Endothelial cell of umbilical vein (primary cell): ENCODE measurements at regions not wholly inside any gene's neighbourhood (a gene's known extent, or its start where the extent isn't known, plus 50 kb on each side); places are given as distances from the start of the nearest gene placed in this dataset.

Source experiments
- BruUV-seq: library from RNA; stranded (reverse); fragments of 400-500 nt; replicated peaks from 2 replicates; lab custom pipeline; 2021; lab: Mats Ljungman, UMichigan
- CTCF ChIA-PET: fragments of 300-600, 350-600 bp; sonication (Branson Sonifier 250); formaldehyde crosslinking; loops from one replicate; lab custom pipeline; 2021; ENCODE audit warnings: antibody characterized with exemption, inconsistent platforms; lab: Charles Lee
- POLR2A ChIA-PET: fragments of 300-600, 350-600 bp; sonication (Branson Sonifier 250); formaldehyde crosslinking; loops from one replicate; lab custom pipeline; 2021; ENCODE audit warnings: antibody characterized with exemption, inconsistent platforms; lab: Charles Lee
- DNase-seq: peaks from one replicate; pipeline ENCODE4 v3.0.0-alpha.2; 2011; ENCODE audit warnings: low read depth, low spot score
- FAIRE-seq: peaks from 2 replicates; lab custom pipeline; 2011; peaks lifted over from hg19 to GRCh38; lab: Jason Lieb, UNC
- H2AFZ ChIP-seq: 2 replicates; pipeline ENCODE4 v1.6.0; 2012; ENCODE audit warnings: low read depth, low read length, control low read depth, inconsistent platforms
- H3K27ac ChIP-seq: 2 replicates; pipeline ENCODE4 v1.5.1; 2011; ENCODE audit warnings: low read depth, mild to moderate bottlenecking, control low read depth, low read length, moderate library complexity; ENCODE audit not compliant: insufficient read depth
- H3K27me3 ChIP-seq, 2 experiments: 2 replicates each; pipeline versions ENCODE4 v1.6.0 to v1.6.1; 2011; ENCODE audit warnings: low read length in 2 of 2, mixed read lengths in 1 of 2; ENCODE audit not compliant: control insufficient read depth in 2 of 2, insufficient read depth in 2 of 2
- H3K36me3 ChIP-seq, 2 experiments: 2 replicates in 1 of 2; 3 replicates in 1 of 2; pipeline ENCODE4 v1.5.1; 2011; ENCODE audit warnings: low read length in 2 of 2, mild to moderate bottlenecking in 1 of 2, moderate library complexity in 1 of 2; ENCODE audit not compliant: control insufficient read depth in 2 of 2, insufficient read depth in 2 of 2; ENCODE audit errors: extremely low read depth in 1 of 2
- H3K4me1 ChIP-seq: 3 replicates; pipeline ENCODE4 v1.5.1; 2011; ENCODE audit warnings: mild to moderate bottlenecking, low read length; ENCODE audit not compliant: control insufficient read depth, insufficient read depth; ENCODE audit errors: extremely low read depth
- H3K4me2 ChIP-seq: 2 replicates; pipeline ENCODE4 v1.6.1; 2011; ENCODE audit warnings: low read length, control low read depth, mixed read lengths; ENCODE audit not compliant: insufficient read depth
- H3K4me3 ChIP-seq, 3 experiments: fragments of 200-600 bp in 1 of 3; sonication (generic), shearing (Covaris generic) in 1 of 3; replicated peaks in 1 of 3; 2 replicates each; pipeline ENCODE4 v1.5.1; 2011 to 2016; ENCODE audit warnings: control low read depth in 3 of 3, low read length in 3 of 3, mild to moderate bottlenecking in 2 of 3, inconsistent platforms in 1 of 3, low read depth in 1 of 3, moderate library complexity in 1 of 3; ENCODE audit not compliant: insufficient read depth in 1 of 3
- H3K79me2 ChIP-seq: 2 replicates; pipeline ENCODE4 v1.6.0; 2012; ENCODE audit warnings: low read length, inconsistent platforms; ENCODE audit not compliant: control insufficient read depth, insufficient read depth
- H3K9ac ChIP-seq: replicated peaks from 2 replicates; pipeline ENCODE3; 2011; ENCODE audit warnings: low read length, control low read depth; ENCODE audit not compliant: insufficient read depth; ENCODE audit errors: extremely low read depth
- H3K9me1 ChIP-seq: replicated peaks from 3 replicates; pipeline ENCODE4 v1.6.0; 2011; ENCODE audit warnings: mild to moderate bottlenecking, low read length; ENCODE audit not compliant: control insufficient read depth, insufficient read depth; ENCODE audit errors: extremely low read depth
- H3K9me3 ChIP-seq: replicated peaks from 2 replicates; pipeline ENCODE4 v1.5.1; 2012; ENCODE audit warnings: low read length, inconsistent platforms; ENCODE audit not compliant: control insufficient read depth, insufficient read depth
- H4K20me1 ChIP-seq: replicated peaks from 2 replicates; pipeline ENCODE3; 2011; ENCODE audit warnings: mild to moderate bottlenecking, low read length; ENCODE audit not compliant: control insufficient read depth, insufficient read depth; ENCODE audit errors: extremely low read depth
- EZH2 ChIP-seq: IDR thresholded peaks from 2 replicates; pipeline ENCODE4 v1.6.1; 2012; ENCODE audit warnings: borderline replicate concordance, low read depth, mild to moderate bottlenecking, moderate library complexity, low read length, inconsistent platforms; ENCODE audit not compliant: severe bottlenecking
- FOS ChIP-seq: IDR thresholded peaks from 2 replicates; pipeline ENCODE4 v1.6.1; 2011; ENCODE audit warnings: mild to moderate bottlenecking, low read length, moderate library complexity, borderline replicate concordance; ENCODE audit not compliant: insufficient read depth
- GATA2 ChIP-seq: IDR thresholded peaks from 2 replicates; pipeline ENCODE4 v1.7.0; 2011; ENCODE audit warnings: low read depth, mild to moderate bottlenecking, moderate library complexity, mixed read lengths, low read length; ENCODE audit not compliant: insufficient read length, insufficient read depth
- JUN ChIP-seq: IDR thresholded peaks from 2 replicates; pipeline ENCODE4 v1.6.1; 2011; ENCODE audit warnings: borderline replicate concordance, low read depth; ENCODE audit not compliant: insufficient read length, insufficient read depth
- MYC ChIP-seq: IDR thresholded peaks from one replicate; pipeline ENCODE4 v1.6.1; 2011; ENCODE audit warnings: mild to moderate bottlenecking, low read depth, low read length
- POLR2A ChIP-seq: IDR thresholded peaks from 2 replicates; pipeline ENCODE4 v1.6.1; 2012; ENCODE audit warnings: low read depth, mild to moderate bottlenecking, control low read depth, low read length
- POLR2AphosphoS5 ChIP-seq: IDR thresholded peaks from 2 replicates; pipeline ENCODE4 v1.6.1; 2012; ENCODE audit warnings: low read depth, mild to moderate bottlenecking, control low read depth, low read length, moderate library complexity; ENCODE audit not compliant: insufficient read depth
- dilution Hi-C: fragments of 300-500 bp; cut with MboI; formaldehyde crosslinking; loops from one replicate; pipeline ENCODE4 v1.15.0; 2019; ENCODE audit warnings: low sequenced_read_pairs; ENCODE audit not compliant: extremely low pct_ligation_motif_present
- intact Hi-C: fragments of 100-400 bp; cut with micrococcal nuclease; formaldehyde crosslinking; loops from one replicate; pipeline ENCODE4 v1.10.0; 2022
- TF ChIP-seq, protein P1 (sequence below), 2 donors: IDR thresholded peaks; 1 replicate in 1 of 2; 2 replicates in 1 of 2; pipeline ENCODE4 v1.5.1; 2011; ENCODE audit warnings: low read length in 2 of 2, mild to moderate bottlenecking in 2 of 2, moderate library complexity in 2 of 2, control low read depth in 1 of 2, inconsistent platforms in 1 of 2, low read depth in 1 of 2; ENCODE audit not compliant: insufficient read depth in 1 of 2; ENCODE audit errors: extremely low read depth in 1 of 2
- TF ChIP-seq, protein P2 (sequence below): IDR thresholded peaks from 2 replicates; pipeline ENCODE4 v1.6.1; 2011; ENCODE audit not compliant: insufficient read depth, insufficient read length

- Histone ChIP-seq H3K9me3 (no peaks in the 10 kb centered on the region), H3K36me3 (no peaks in the 10 kb centered on the region), H3K79me2 (no peaks in the 10 kb centered on the region), H4K20me1 (no peaks in the 10 kb centered on the region), H3K4me3 (no peak overlapping the region), H2AFZ (no peak overlapping the region), H3K9ac (no peak overlapping the region), H3K4me1 (no peaks in the 10 kb centered on the region), H3K4me2 (no peak overlapping the region), H3K9me1 (no peaks in the 10 kb centered on the region), H3K27ac (no peak overlapping the region), H3K27me3 (no peaks in the 10 kb centered on the region)
- BruUV-seq: no TSS peak
- ChIA-PET POLR2A (no interaction called here), CTCF (no interaction called here)
- no peak for DNase-seq
- intact Hi-C loops: no loop called here
- TF ChIP-seq FOS (no peak), POLR2AphosphoS5 (no peak), GATA2 (no peak)
- TF ChIP-seq, protein P1, sequence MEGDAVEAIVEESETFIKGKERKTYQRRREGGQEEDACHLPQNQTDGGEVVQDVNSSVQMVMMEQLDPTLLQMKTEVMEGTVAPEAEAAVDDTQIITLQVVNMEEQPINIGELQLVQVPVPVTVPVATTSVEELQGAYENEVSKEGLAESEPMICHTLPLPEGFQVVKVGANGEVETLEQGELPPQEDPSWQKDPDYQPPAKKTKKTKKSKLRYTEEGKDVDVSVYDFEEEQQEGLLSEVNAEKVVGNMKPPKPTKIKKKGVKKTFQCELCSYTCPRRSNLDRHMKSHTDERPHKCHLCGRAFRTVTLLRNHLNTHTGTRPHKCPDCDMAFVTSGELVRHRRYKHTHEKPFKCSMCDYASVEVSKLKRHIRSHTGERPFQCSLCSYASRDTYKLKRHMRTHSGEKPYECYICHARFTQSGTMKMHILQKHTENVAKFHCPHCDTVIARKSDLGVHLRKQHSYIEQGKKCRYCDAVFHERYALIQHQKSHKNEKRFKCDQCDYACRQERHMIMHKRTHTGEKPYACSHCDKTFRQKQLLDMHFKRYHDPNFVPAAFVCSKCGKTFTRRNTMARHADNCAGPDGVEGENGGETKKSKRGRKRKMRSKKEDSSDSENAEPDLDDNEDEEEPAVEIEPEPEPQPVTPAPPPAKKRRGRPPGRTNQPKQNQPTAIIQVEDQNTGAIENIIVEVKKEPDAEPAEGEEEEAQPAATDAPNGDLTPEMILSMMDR (IDR thresholded peaks at IDR 0.05; ENCODE audit: extremely low read depth in 1 of 2, insufficient read depth in 1 of 2, low read depth in 1 of 2, low read length in 2 of 2): no peak
- no peak for FAIRE-seq
- dilution Hi-C loops: no loop called here
These were observed 271.4 kb upstream of the LUZP2 start for GRCh38 chr11:24225501-24225900.

DNA sequence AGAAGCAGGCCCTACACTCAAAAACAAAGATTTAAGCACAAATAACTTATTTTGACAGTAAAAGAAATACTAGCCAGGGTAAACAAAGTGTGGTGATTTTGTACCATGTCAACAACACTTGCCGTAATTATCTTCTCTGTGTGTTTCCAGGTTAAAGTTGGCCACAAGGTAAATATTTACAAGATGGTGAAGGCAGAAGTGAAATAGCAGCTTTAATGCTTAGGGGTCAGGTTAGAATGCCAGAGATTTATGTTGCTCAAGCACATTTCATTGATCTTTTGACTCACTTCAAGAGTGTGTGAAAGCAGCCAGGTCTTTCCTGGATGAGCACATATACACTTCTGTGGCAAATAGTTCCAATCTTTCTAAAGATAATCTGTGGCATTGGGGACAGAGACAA is 270.2 kb upstream of the LUZP2 start:
- ChIA-PET POLR2A (no interaction called here), CTCF (no interaction called here)
- H4K20me1 ChIP-seq: no peaks in the 10 kb centered on the region
- dilution Hi-C loops: no loop called here
- no peak overlapping the region for H3K4me2 ChIP-seq
- no peak for FAIRE-seq
- H3K9me3 ChIP-seq: no peaks in the 10 kb centered on the region
- no peaks in the 10 kb centered on the region for H3K79me2 ChIP-seq
- no peak overlapping the region for H2AFZ ChIP-seq
- no peak overlapping the region for H3K4me3 ChIP-seq
- no peaks in the 10 kb centered on the region for H3K4me1 ChIP-seq
- BruUV-seq: no TSS peak
- intact Hi-C loops: no loop called here
- H3K9me1 ChIP-seq: no peaks in the 10 kb centered on the region
- no peak for TF ChIP-seq FOS
- TF ChIP-seq, protein P1 (IDR thresholded peaks at IDR 0.05; ENCODE audit: extremely low read depth in 1 of 2, insufficient read depth in 1 of 2, low read depth in 1 of 2, low read length in 2 of 2): no peak
- TF ChIP-seq EZH2: no peak
- TF ChIP-seq GATA2: no peak
- TF ChIP-seq POLR2AphosphoS5: no peak
- TF ChIP-seq, protein P2, sequence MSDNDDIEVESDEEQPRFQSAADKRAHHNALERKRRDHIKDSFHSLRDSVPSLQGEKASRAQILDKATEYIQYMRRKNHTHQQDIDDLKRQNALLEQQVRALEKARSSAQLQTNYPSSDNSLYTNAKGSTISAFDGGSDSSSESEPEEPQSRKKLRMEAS: no peak
- TF ChIP-seq POLR2A: no peak
- TF ChIP-seq MYC: no peak
- TF ChIP-seq JUN: no peak
- DNase-seq: no peak
- no peaks in the 10 kb centered on the region for H3K27me3 ChIP-seq
- H3K36me3 ChIP-seq: no peaks in the 10 kb centered on the region
- H3K27ac ChIP-seq: no peak overlapping the region
- no peak overlapping the region for H3K9ac ChIP-seq
